T-helper 1 cell treated with Interleukin-12 subunit alpha and Interleukin-12 subunit beta and Interleukin-4 antibody, amounts not matched to agents 30 μg/mL and 1 μg/mL, for 36 hours (primary cell): ENCODE measurements at regions not wholly inside any gene's neighbourhood (a gene's known extent, or its start where the extent isn't known, plus 50 kb on each side); places are given as distances from the start of the nearest gene placed in this dataset.
"Not testable (repeated sequence)": the region's sequence is repeated elsewhere in the genome, so short reads cannot be mapped to it uniquely, and the experiment has no call there.

Experiments used
- H3K27ac Mint-ChIP-seq: one replicate; pipeline ENCODE4 v1.8.0; 2021; ENCODE audit warnings: mild to moderate bottlenecking, mixed read lengths
- H3K27me3 Mint-ChIP-seq: one replicate; pipeline ENCODE4 v1.8.0; 2021; ENCODE audit warnings: low read depth, mixed read lengths
- H3K36me3 Mint-ChIP-seq: one replicate; pipeline ENCODE4 v1.8.0; 2021; ENCODE audit warnings: low read depth, mixed read lengths
- H3K4me1 Mint-ChIP-seq: one replicate; pipeline ENCODE4 v1.8.0; 2021; ENCODE audit warnings: low read depth, mixed read lengths
- H3K4me3 Mint-ChIP-seq: one replicate; pipeline ENCODE4 v1.8.0; 2021; ENCODE audit warnings: mild to moderate bottlenecking, moderate library complexity, mixed read lengths
- H3K9me3 Mint-ChIP-seq: one replicate; pipeline ENCODE4 v1.8.0; 2021; ENCODE audit warnings: mixed read lengths

GRCh38 chr21:23861911-23862504 lies 1745.3 kb downstream of the MRPL39 start:
- H3K27ac Mint-ChIP-seq, result no peak overlapping the region
- H3K36me3 Mint-ChIP-seq, result no peaks in the 10 kb centered on the region
- H3K9me3 Mint-ChIP-seq, result no peaks in the 10 kb centered on the region
- peaks cover 15% of the 10 kb centered on the region for H3K4me1 Mint-ChIP-seq
- H3K27me3 Mint-ChIP-seq, result no peaks in the 10 kb centered on the region
- peak overlapping the region; percentile 27 for H3K4me3 Mint-ChIP-seq

- Mint-ChIP-seq H3K36me3 (no peaks in the 10 kb centered on the region), H3K9me3 (no peaks in the 10 kb centered on the region), H3K4me1 (peaks cover 15% of the 10 kb centered on the region), H3K27ac (no peak overlapping the region), H3K27me3 (no peaks in the 10 kb centered on the region), H3K4me3 (no peak overlapping the region)
These were observed 1748.4 kb downstream of the MRPL39 start for GRCh38 chr21:23858878-23859277.

GRCh38 chr21:23853796-23854379 lies 1753.4 kb downstream of the MRPL39 start:
- Mint-ChIP-seq H3K27ac (no peak overlapping the region), H3K4me1 (peaks cover 4% of the 10 kb centered on the region), H3K36me3 (no peaks in the 10 kb centered on the region)

GRCh38 chr21:23837564-23837963 lies 1769.7 kb downstream of the MRPL39 start:
- Mint-ChIP-seq H3K36me3 (no peaks in the 10 kb centered on the region), H3K27me3 (no peaks in the 10 kb centered on the region), H3K9me3 (peaks cover 13% of the 10 kb centered on the region), H3K4me1 (no peaks in the 10 kb centered on the region), H3K4me3 (no peak overlapping the region), H3K27ac (no peak overlapping the region)

More at GRCh38 chr21:23853796-23854379, 1753.4 kb downstream of the MRPL39 start:
- Mint-ChIP-seq H3K9me3 (no peaks in the 10 kb centered on the region), H3K27me3 (peaks cover 9% of the 10 kb centered on the region), H3K4me3 (no peak overlapping the region)

- H3K36me3 Mint-ChIP-seq, result no peaks in the 10 kb centered on the region
- no peaks in the 10 kb centered on the region for H3K27me3 Mint-ChIP-seq
- no peak overlapping the region for H3K4me3 Mint-ChIP-seq
- H3K27ac Mint-ChIP-seq, result no peak overlapping the region
- no peaks in the 10 kb centered on the region for H3K9me3 Mint-ChIP-seq
- H3K4me1 Mint-ChIP-seq, result no peaks in the 10 kb centered on the region
These were observed 1784.5 kb downstream of the MRPL39 start for GRCh38 chr21:23822760-23823159.

GRCh38 chr21:23817337-23817736 lies 1789.9 kb downstream of the MRPL39 start:
- Mint-ChIP-seq H3K27me3 (no peaks in the 10 kb centered on the region), H3K9me3 (no peaks in the 10 kb centered on the region), H3K27ac (no peak overlapping the region), H3K4me3 (no peak overlapping the region), H3K4me1 (no peaks in the 10 kb centered on the region), H3K36me3 (no peaks in the 10 kb centered on the region)

- no peak overlapping the region for H3K27ac Mint-ChIP-seq
- no peaks in the 10 kb centered on the region for H3K36me3 Mint-ChIP-seq
- no peak overlapping the region for H3K4me3 Mint-ChIP-seq
- H3K27me3 Mint-ChIP-seq, result no peaks in the 10 kb centered on the region
- no peaks in the 10 kb centered on the region for H3K4me1 Mint-ChIP-seq
- H3K9me3 Mint-ChIP-seq, result no peaks in the 10 kb centered on the region
These were observed 1794.8 kb downstream of the MRPL39 start for GRCh38 chr21:23812485-23812884.

GRCh38 chr21:23811805-23812204 lies 1795.5 kb downstream of the MRPL39 start:
- Mint-ChIP-seq H3K36me3 (no peaks in the 10 kb centered on the region), H3K27ac (no peak overlapping the region), H3K27me3 (no peaks in the 10 kb centered on the region), H3K9me3 (no peaks in the 10 kb centered on the region), H3K4me1 (no peaks in the 10 kb centered on the region), H3K4me3 (no peak overlapping the region)

GRCh38 chr21:23809573-23809972 lies 1797.7 kb downstream of the MRPL39 start:
- H3K27me3 Mint-ChIP-seq, result no peaks in the 10 kb centered on the region
- no peak overlapping the region for H3K4me3 Mint-ChIP-seq
- no peaks in the 10 kb centered on the region for H3K36me3 Mint-ChIP-seq
- no peak overlapping the region for H3K27ac Mint-ChIP-seq
- no peaks in the 10 kb centered on the region for H3K4me1 Mint-ChIP-seq
- H3K9me3 Mint-ChIP-seq, result peaks cover 5% of the 10 kb centered on the region

GRCh38 chr21:23806966-23807548 lies 1800.2 kb downstream of the MRPL39 start:
- H3K36me3 Mint-ChIP-seq, H3K27ac Mint-ChIP-seq, H3K4me3 Mint-ChIP-seq, H3K27me3 Mint-ChIP-seq, H3K4me1 Mint-ChIP-seq, H3K9me3 Mint-ChIP-seq: not testable (repeated sequence)

- H3K27me3 Mint-ChIP-seq, result no peaks in the 10 kb centered on the region
- H3K4me1 Mint-ChIP-seq, result no peaks in the 10 kb centered on the region
- H3K9me3 Mint-ChIP-seq, result peaks cover 8% of the 10 kb centered on the region
- no peaks in the 10 kb centered on the region for H3K36me3 Mint-ChIP-seq
- H3K27ac Mint-ChIP-seq, result no peak overlapping the region
- H3K4me3 Mint-ChIP-seq, result no peak overlapping the region
These were observed 1802.4 kb downstream of the MRPL39 start for GRCh38 chr21:23804866-23805265.

GRCh38 chr21:23801292-23801691 lies 1806.0 kb downstream of the MRPL39 start:
- Mint-ChIP-seq H3K4me1 (no peaks in the 10 kb centered on the region), H3K9me3 (peaks cover 7% of the 10 kb centered on the region), H3K27ac (no peak overlapping the region), H3K27me3 (no peaks in the 10 kb centered on the region), H3K36me3 (no peaks in the 10 kb centered on the region), H3K4me3 (no peak overlapping the region)

GRCh38 chr21:23799376-23799775 lies 1807.9 kb downstream of the MRPL39 start:
- peaks cover 4% of the 10 kb centered on the region for H3K9me3 Mint-ChIP-seq

GRCh38 chr21:23792300-23792699 lies 1815.0 kb downstream of the MRPL39 start:
- H3K4me3 Mint-ChIP-seq, result no peak overlapping the region
- H3K36me3 Mint-ChIP-seq, result no peaks in the 10 kb centered on the region

More at GRCh38 chr21:23799376-23799775, 1807.9 kb downstream of the MRPL39 start:
- Mint-ChIP-seq H3K4me3 (no peak overlapping the region), H3K36me3 (no peaks in the 10 kb centered on the region), H3K27me3 (no peaks in the 10 kb centered on the region), H3K27ac (no peak overlapping the region), H3K4me1 (no peaks in the 10 kb centered on the region)

GRCh38 chr21:23789864-23790263 lies 1817.4 kb downstream of the MRPL39 start:
- H3K27ac Mint-ChIP-seq, result no peak overlapping the region
- no peaks in the 10 kb centered on the region for H3K27me3 Mint-ChIP-seq
- H3K36me3 Mint-ChIP-seq, result no peaks in the 10 kb centered on the region
- no peaks in the 10 kb centered on the region for H3K4me1 Mint-ChIP-seq
- no peaks in the 10 kb centered on the region for H3K9me3 Mint-ChIP-seq
- H3K4me3 Mint-ChIP-seq, result no peak overlapping the region

More at GRCh38 chr21:23792300-23792699, 1815.0 kb downstream of the MRPL39 start:
- no peaks in the 10 kb centered on the region for H3K9me3 Mint-ChIP-seq
- H3K27ac Mint-ChIP-seq, result no peak overlapping the region
- H3K27me3 Mint-ChIP-seq, result no peaks in the 10 kb centered on the region
- no peaks in the 10 kb centered on the region for H3K4me1 Mint-ChIP-seq
